ENCODE measurements at regions not wholly inside any gene's neighbourhood (a gene's known extent, or its start where the extent isn't known, plus 50 kb on each side); places are given as distances from the start of the nearest gene placed in this dataset.
A peak's percentile ranks its signal among the peaks of the same experiment; 100 is the strongest.

- H3K9me3 Mint-ChIP-seq, result peaks cover 31% of the 10 kb centered on the region
- TF ChIP-seq CTCF (IDR thresholded peaks at IDR 0.05), result no peak
- H3K27ac Mint-ChIP-seq, result no peak overlapping the region
- H3K27me3 Mint-ChIP-seq (ENCODE audit: low read depth, poor library complexity), result no peaks in the 10 kb centered on the region
- no peak for DNase-seq
- H3K4me3 Mint-ChIP-seq, result no peak overlapping the region
- peaks cover 28% of the 10 kb centered on the region for H3K36me3 Mint-ChIP-seq (ENCODE audit: low read depth)
- peaks cover 42% of the 10 kb centered on the region for H3K4me1 Mint-ChIP-seq
These were observed 314.4 kb upstream of the NT5C1B start for GRCh38 chr2:18903750-18904149.

GRCh38 chr2:18901242-18901641 lies 311.9 kb upstream of the NT5C1B start:
- no peak overlapping the region for H3K4me3 Mint-ChIP-seq
- H3K27ac Mint-ChIP-seq, result no peak overlapping the region

GRCh38 chr2:18900691-18901141 lies 311.3 kb upstream of the NT5C1B start:
- Mint-ChIP-seq H3K27ac (peak overlapping the region; percentile 62), H3K4me1 (peaks cover 38% of the 10 kb centered on the region)
- DNase-seq, result no peak

More at GRCh38 chr2:18901242-18901641, 311.9 kb upstream of the NT5C1B start:
- H3K36me3 Mint-ChIP-seq (ENCODE audit: low read depth), result peaks cover 11% of the 10 kb centered on the region
- H3K9me3 Mint-ChIP-seq, result peaks cover 17% of the 10 kb centered on the region
- TF ChIP-seq CTCF (IDR thresholded peaks at IDR 0.05), result no peak
- DNase-seq, result no peak
- H3K4me1 Mint-ChIP-seq, result peaks cover 33% of the 10 kb centered on the region
- H3K27me3 Mint-ChIP-seq (ENCODE audit: low read depth, poor library complexity), result no peaks in the 10 kb centered on the region

GRCh38 chr2:18899725-18900124 lies 310.4 kb upstream of the NT5C1B start:
- no peak overlapping the region for H3K4me3 Mint-ChIP-seq
- H3K27ac Mint-ChIP-seq, result no peak overlapping the region
- H3K27me3 Mint-ChIP-seq (ENCODE audit: low read depth, poor library complexity), result no peaks in the 10 kb centered on the region
- H3K9me3 Mint-ChIP-seq, result peaks cover 4% of the 10 kb centered on the region
- TF ChIP-seq CTCF (IDR thresholded peaks at IDR 0.05), result no peak
- DNase-seq, result no peak
- no peaks in the 10 kb centered on the region for H3K36me3 Mint-ChIP-seq (ENCODE audit: low read depth)
- H3K4me1 Mint-ChIP-seq, result peaks cover 41% of the 10 kb centered on the region

More at GRCh38 chr2:18900691-18901141, 311.3 kb upstream of the NT5C1B start:
- Mint-ChIP-seq H3K4me3 (no peak overlapping the region), H3K9me3 (peaks cover 12% of the 10 kb centered on the region), H3K27me3 (ENCODE audit: low read depth, poor library complexity) (no peaks in the 10 kb centered on the region), H3K36me3 (ENCODE audit: low read depth) (peaks cover 5% of the 10 kb centered on the region)
- no peak for TF ChIP-seq CTCF (IDR thresholded peaks at IDR 0.05)

- H3K9me3 Mint-ChIP-seq, result no peaks in the 10 kb centered on the region
- no peak for TF ChIP-seq CTCF (IDR thresholded peaks at IDR 0.05)
- peaks cover 48% of the 10 kb centered on the region for H3K4me1 Mint-ChIP-seq
- no peak overlapping the region for H3K27ac Mint-ChIP-seq
- no peaks in the 10 kb centered on the region for H3K36me3 Mint-ChIP-seq (ENCODE audit: low read depth)
- H3K4me3 Mint-ChIP-seq, result no peak overlapping the region
- H3K27me3 Mint-ChIP-seq (ENCODE audit: low read depth, poor library complexity), result no peaks in the 10 kb centered on the region
- no peak for DNase-seq
These were observed 308.9 kb upstream of the NT5C1B start for GRCh38 chr2:18898271-18898670.

- H3K4me3 Mint-ChIP-seq, result no peak overlapping the region
- no peak overlapping the region for H3K27ac Mint-ChIP-seq
- peaks cover 60% of the 10 kb centered on the region for H3K4me1 Mint-ChIP-seq
- DNase-seq, result no peak
- no peak for TF ChIP-seq CTCF (IDR thresholded peaks at IDR 0.05)
- no peaks in the 10 kb centered on the region for H3K36me3 Mint-ChIP-seq (ENCODE audit: low read depth)
- H3K27me3 Mint-ChIP-seq (ENCODE audit: low read depth, poor library complexity), result peaks cover under 1% of the 10 kb centered on the region
- H3K9me3 Mint-ChIP-seq, result no peaks in the 10 kb centered on the region
These were observed 306.9 kb upstream of the NT5C1B start for GRCh38 chr2:18896125-18896764.

All from nephron progenitor cell (in vitro differentiated cells).